A172 (cell line): ENCODE measurements at regions not wholly inside any gene's neighbourhood (a gene's known extent, or its start where the extent isn't known, plus 50 kb on each side); places are given as distances from the start of the nearest gene placed in this dataset.

ENCODE experiments used
- DNase-seq: peaks from one replicate; pipeline ENCODE4 v3.0.0-alpha.2; 2015; ENCODE audit warnings: low spot score

GRCh38 chr15:48046813-48047438 is 73.9 kb upstream of the SLC24A5 start:
- no peak for DNase-seq

DNA sequence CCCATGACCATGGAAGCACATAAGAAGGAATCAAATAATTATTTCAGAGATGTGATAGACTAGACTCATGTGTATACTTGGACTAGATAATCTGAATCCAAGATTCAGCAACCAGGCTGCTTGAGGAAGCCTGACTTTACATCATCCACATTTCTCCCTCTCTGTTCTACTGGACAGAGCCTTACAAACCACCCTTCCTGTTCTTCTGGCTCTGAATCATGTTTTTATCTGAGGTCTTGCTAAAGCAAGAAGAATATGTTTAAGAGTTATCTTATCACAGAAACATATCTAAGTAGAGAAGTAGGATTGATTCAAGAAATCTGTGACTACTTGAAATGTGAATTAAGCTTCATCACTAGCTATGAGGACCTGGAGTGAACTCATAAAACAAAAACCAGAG is 71.1 kb upstream of the SLC24A5 start:
- no peak for DNase-seq

GRCh38 chr15:48052946-48053345 is 67.8 kb upstream of the SLC24A5 start:
- peak; percentile 46 for DNase-seq

DNA sequence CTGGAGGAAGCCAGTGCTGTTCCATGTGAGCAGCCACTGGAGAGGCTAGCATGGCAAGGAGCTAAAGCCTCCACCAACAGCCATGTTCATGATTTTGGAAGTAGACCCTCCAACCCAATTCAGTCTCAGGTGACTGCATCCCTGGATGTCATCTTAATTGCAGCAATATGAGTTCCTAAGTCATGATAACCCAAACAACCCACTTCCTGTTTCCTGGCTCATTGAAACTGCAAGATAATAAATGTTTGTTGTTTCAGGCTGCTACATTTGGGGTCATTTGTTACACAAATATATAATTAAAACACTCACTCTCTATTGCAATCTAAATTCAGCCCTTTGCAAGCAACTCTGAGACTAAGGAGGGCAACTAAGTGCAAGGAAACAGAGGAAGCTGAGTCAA is 62.4 kb upstream of the SLC24A5 start:
- no peak for DNase-seq

GRCh38 chr15:48059791-48060190 is 61.0 kb upstream of the SLC24A5 start:
- no peak for DNase-seq

DNA sequence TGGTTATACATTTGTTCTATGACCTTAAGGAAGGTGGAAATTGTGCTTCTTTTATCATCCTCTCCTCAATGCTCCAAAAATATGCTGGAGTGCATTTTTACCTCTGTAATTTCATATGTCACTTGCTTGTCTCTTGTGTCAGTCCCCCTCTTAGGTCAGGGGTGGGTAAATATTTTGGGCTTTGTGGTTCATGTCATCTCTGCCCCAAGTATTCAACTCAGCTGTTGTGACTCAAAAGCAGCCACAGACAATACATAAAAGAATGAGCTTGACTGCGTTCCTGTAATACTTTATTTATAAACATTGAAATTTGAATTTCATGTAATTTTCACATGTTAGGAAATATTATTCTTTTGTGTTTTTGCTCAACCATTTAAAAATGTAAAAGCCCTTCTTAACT is 60.4 kb upstream of the SLC24A5 start:
- DNase-seq = no peak

DNA sequence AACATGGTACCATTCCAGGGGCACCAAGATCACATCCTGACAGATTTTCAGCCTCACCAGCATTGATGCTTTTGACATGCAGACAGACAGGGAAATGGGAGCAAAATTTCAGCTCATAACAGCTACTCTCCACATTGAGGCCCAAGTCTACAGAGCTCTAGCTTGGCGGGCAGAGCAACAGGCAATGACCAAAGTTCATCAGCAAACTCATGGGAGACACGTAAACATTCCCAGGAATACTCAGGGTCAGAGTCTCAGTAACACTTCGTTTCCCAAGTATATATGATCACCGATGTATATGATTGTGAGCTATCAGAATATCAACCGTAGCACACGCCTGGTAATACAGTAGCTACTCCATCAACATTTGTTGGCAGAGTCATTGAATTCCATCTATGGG is 59.2 kb upstream of the SLC24A5 start:
- no peak for DNase-seq

DNA sequence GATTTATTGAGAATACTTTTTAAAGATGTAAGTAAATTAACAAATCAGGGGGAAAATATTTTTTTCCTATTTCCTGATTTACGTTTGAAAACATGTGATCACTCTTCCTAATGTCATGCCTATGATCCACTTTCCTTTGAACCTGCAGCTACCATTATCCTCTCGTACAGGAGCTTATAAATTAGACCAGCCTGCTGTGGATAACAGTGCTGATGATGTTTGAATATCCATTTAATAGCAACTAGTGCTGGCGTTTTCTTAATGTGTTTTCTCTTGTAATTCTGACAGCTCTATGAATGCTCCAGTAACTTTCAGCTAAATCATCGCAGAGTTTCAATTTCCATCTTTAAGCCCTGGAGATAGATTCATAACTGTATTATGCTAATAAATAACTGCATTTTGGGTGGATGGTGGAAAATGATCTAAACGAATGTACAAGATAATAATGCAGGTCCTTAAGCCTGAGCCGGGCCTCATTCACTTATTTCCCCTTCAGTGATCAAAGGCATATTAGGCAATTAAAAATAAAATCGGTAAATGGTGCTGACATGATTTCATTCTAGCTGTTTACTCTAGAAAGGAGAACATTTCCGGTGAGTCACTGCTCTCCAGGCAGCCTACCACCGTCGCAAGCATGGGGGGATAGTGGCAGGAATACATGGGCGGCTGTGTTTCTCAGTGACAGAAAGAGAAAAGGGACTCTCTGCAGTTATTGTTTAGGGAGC is 58.5 kb upstream of the SLC24A5 start:
- DNase-seq = peak; percentile 48

DNA sequence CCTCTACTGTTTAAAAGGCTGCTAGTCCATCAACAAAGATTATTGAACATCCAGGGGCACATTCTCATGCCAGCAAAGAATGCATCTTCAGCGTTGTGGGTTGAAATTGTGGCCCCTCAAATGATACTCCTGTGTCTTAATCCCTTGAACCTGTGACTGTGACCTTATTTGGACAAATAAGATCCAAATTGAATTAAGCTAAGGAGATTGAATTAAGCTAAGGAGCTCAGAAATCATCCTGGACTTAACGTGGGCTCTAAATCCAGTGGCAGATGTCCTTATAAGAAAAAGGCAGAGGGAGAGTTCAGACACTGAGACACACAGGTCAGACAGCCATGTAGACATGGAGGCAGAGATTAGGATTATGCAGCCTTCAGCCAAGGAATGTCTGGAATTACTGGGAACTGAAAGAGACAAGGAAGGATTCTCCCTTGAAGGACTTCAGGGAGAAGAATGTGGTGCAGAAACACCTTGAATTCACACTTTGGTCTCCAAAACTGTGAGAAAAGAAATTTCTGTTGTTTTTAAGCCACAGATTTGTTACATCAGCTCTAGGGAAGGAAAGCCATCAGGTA is 57.3 kb upstream of the SLC24A5 start:
- no peak for DNase-seq

GRCh38 chr15:48064421-48064820 is 56.4 kb upstream of the SLC24A5 start:
- DNase-seq = no peak

- DNase-seq = no peak
These were observed 54.3 kb upstream of the SLC24A5 start for GRCh38 chr15:48066456-48066855.
